ENCODE measurements at regions not wholly inside any gene's neighbourhood (a gene's known extent, or its start where the extent isn't known, plus 50 kb on each side); places are given as distances from the start of the nearest gene placed in this dataset.

- TF ChIP-seq CTCF (IDR thresholded peaks at IDR 0.05) (no peak), JUN (IDR thresholded peaks at IDR 0.05) (no peak), CBX2 (IDR thresholded peaks at IDR 0.05; ENCODE audit: borderline replicate concordance, low read depth) (no peak), POLR2A (IDR thresholded peaks at IDR 0.05; ENCODE audit: low read length) (no peak), PBX3 (IDR thresholded peaks at IDR 0.05) (no peak), MAX (IDR thresholded peaks at IDR 0.05) (no peak), MAFK (IDR thresholded peaks at IDR 0.05; ENCODE audit: partially characterized antibody) (no peak), FOSL2 (IDR thresholded peaks at IDR 0.05) (no peak), FOSL2 (CRISPR knock-in tag; IDR thresholded peaks at IDR 0.05) (no peak), RNF2 (IDR thresholded peaks at IDR 0.05; ENCODE audit: borderline replicate concordance, low read depth) (no peak), REST (IDR thresholded peaks at IDR 0.05) (no peak)
Observed at GRCh38 chr3:104291878-104292277, 1074.8 kb upstream of the ALCAM start.

All from A549 (cell line).